GM10266 (cell line): ENCODE measurements at regions not wholly inside any gene's neighbourhood (a gene's known extent, or its start where the extent isn't known, plus 50 kb on each side); places are given as distances from the start of the nearest gene placed in this dataset.

Source experiments
- DNase-seq: peaks from one replicate; pipeline ENCODE4 v3.0.0; 2012; ENCODE audit errors: extremely low spot score
- CTCF ChIP-seq: IDR thresholded peaks from 2 replicates; pipeline ENCODE4 v1.5.1; 2012; ENCODE audit warnings: mild to moderate bottlenecking, low read depth; ENCODE audit not compliant: control insufficient read depth, insufficient read depth; ENCODE audit errors: missing control alignments

- TF ChIP-seq CTCF = no peak
- no peak for DNase-seq
These were observed 182.0 kb downstream of the GPX5 start for GRCh38 chr6:28707387-28708282.

DNA sequence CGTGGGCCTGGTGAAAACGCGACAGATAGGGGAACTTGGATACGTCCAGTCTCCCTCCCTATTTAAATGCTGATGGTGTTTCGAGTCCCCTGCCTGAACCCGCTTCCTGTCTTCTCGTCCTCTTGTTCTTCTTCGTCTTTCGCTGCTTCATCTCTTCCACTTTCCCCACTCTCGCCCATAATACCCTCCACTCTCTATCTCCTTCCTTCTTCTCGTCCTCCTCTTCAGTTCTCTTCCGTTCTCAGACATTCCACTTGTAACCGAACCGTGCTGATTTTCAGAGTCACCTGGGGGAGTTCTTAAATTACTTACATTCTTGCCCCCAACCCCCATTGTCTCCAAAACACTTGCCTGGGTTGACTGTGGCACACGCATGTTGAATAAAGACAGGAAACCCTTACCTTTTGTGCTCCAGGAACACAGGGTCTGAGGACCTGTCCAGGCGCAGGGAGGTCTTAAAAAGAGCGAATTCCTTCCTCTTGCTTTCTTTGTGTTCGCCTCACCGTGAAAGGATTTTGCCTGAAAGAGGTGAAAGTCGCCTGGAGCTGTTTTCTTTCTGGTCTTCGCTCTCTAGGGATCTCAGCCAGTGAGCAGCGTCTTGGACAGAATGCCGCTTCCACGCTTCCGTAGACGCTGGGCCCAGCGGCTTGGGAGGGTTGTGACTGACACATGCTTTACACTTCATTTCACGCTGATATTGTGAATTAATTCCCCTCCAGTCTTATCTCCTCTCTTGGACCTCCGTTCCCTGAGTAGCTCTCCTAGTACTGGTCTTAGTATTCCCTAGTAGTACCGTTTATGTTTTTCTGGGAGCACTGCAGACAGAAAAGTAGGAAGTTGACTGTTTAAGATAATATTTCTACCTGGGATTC lies 184.0 kb downstream of the GPX5 start:
- DNase-seq = no peak
- TF ChIP-seq CTCF = no peak

- TF ChIP-seq CTCF = no peak
- no peak for DNase-seq
These were observed 184.9 kb downstream of the GPX5 start for GRCh38 chr6:28710466-28711191.

- DNase-seq = no peak
- TF ChIP-seq CTCF = no peak
These were observed 185.6 kb downstream of the GPX5 start for GRCh38 chr6:28711325-28711724.

GRCh38 chr6:28711788-28712341 lies 186.2 kb downstream of the GPX5 start:
- no peak for TF ChIP-seq CTCF
- DNase-seq = no peak

- no peak for DNase-seq
- no peak for TF ChIP-seq CTCF
These were observed 187.3 kb downstream of the GPX5 start for GRCh38 chr6:28712982-28713381.
